BLaER1 treated with 17β-estradiol and CSF1 and Interleukin-3, amounts not matched to agents 10 nM and 100 nM (cell line): ENCODE measurements at regions not wholly inside any gene's neighbourhood (a gene's known extent, or its start where the extent isn't known, plus 50 kb on each side); places are given as distances from the start of the nearest gene placed in this dataset.

Source experiments
- H3K27ac ChIP-seq, 11 experiments: shearing (Covaris generic); formaldehyde crosslinking; 2 replicates each; pipeline ENCODE4 v1.8.1; 2022
- H3K27me3 ChIP-seq, 11 experiments: shearing (Covaris generic); formaldehyde crosslinking; 2 replicates each; pipeline ENCODE4 v1.8.1; 2022
- H3K36me3 ChIP-seq, 11 experiments: shearing (Covaris generic); formaldehyde crosslinking; 2 replicates each; pipeline ENCODE4 v1.8.1; 2022
- H3K4me1 ChIP-seq, 10 experiments: shearing (Covaris generic); formaldehyde crosslinking; 2 replicates each; pipeline ENCODE4 v1.8.1; 2022
- H3K4me2 ChIP-seq, 11 experiments: shearing (Covaris generic); formaldehyde crosslinking; 2 replicates each; pipeline ENCODE4 v1.8.1; 2022
- H3K4me3 ChIP-seq, 10 experiments: shearing (Covaris generic); formaldehyde crosslinking; 2 replicates each; pipeline ENCODE4 v1.8.1; 2022
- H3K9ac ChIP-seq, 11 experiments: shearing (Covaris generic); formaldehyde crosslinking; 2 replicates each; pipeline ENCODE4 v1.8.1; 2022
- H3K9me3 ChIP-seq, 11 experiments: shearing (Covaris generic); formaldehyde crosslinking; replicated peaks in 1 of 11; 2 replicates each; pipeline ENCODE4 v1.8.1; 2022
- H4K20me1 ChIP-seq, 11 experiments: shearing (Covaris generic); formaldehyde crosslinking; 2 replicates each; pipeline ENCODE4 v1.8.1; 2022
- Cebpa-rat ChIP-seq, 11 experiments: shearing (Covaris generic); IDR thresholded peaks; 2 replicates each; pipeline ENCODE4 v1.8.1; 2022

DNA sequence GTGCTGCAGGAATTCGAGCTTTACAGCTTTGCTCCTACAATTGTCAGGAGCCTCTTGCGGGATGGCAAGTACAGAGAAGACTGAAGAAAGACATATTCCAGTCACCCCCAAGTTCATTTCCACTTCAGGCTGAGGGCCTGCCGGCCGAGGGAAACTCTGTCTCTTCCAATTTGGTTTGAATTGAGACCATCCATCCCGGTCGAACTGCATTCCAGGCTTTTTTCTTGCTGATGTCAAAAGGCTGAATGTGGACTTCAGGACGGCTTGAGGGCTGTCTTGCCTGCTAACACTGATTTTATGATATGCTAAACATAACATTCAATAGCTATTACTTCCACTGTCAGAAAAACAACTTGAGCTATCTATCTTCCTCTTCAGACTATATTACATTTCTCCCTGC is 79.8 kb upstream of the PLXNA2 start:
- Histone ChIP-seq H3K9me3 (no peaks in the 10 kb centered on the region), H3K27ac (no peak overlapping the region), H3K4me2 (no peak overlapping the region), H3K4me1 (no peaks in the 10 kb centered on the region), H4K20me1 (no peaks in the 10 kb centered on the region), H3K36me3 (no peaks in the 10 kb centered on the region), H3K27me3 (no peaks in the 10 kb centered on the region), H3K4me3 (no peak overlapping the region), H3K9ac (no peak overlapping the region)
- TF ChIP-seq Cebpa-rat (IDR thresholded peaks at IDR 0.05) = no peak

DNA sequence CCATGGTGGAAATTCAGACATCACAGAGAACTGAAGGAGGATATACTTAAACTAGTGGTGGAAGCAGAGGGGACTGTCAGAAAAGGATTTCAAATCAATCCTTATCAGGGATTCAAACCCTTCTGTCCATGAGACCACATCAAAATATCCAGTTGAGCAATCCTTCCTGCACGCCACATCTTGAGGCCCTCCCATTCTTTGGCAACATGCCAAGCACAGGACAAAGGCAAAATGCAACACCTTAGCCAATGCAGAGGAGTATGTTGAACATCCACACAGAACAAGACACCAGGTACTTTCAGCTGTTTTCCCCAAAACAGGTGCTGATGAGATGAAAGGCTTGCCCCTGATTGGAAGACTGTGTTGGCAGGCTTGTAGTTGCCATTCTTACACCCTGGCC is 81.8 kb upstream of the PLXNA2 start:
- no peak for TF ChIP-seq Cebpa-rat (IDR thresholded peaks at IDR 0.05)
- Histone ChIP-seq H3K4me2 (no peak overlapping the region), H4K20me1 (no peaks in the 10 kb centered on the region), H3K36me3 (no peaks in the 10 kb centered on the region), H3K27me3 (no peaks in the 10 kb centered on the region), H3K9me3 (no peaks in the 10 kb centered on the region), H3K9ac (no peak overlapping the region), H3K4me3 (no peak overlapping the region), H3K4me1 (no peaks in the 10 kb centered on the region), H3K27ac (no peak overlapping the region)

DNA sequence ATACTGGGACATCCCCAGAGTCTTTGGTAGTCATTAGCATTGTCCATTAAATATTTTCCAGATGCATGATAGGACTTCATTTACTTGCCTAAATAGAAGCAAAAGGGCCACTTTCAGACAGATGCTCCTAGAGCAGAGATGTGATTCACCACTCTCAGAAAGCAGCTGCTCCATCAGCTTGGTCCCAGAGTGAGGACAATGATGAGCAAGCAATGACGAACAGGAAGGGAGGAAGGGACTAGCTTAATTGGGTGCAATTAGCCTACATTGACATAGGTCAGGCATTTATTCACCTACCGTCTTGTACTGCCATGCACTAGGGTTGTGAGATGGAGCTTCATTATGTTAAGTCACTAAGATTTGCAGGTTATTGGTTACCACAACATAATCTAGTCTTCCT is 85.1 kb upstream of the PLXNA2 start:
- Histone ChIP-seq H3K36me3 (no peaks in the 10 kb centered on the region), H3K27ac (no peak overlapping the region), H3K4me1 (no peaks in the 10 kb centered on the region), H4K20me1 (no peaks in the 10 kb centered on the region), H3K4me2 (no peak overlapping the region), H3K4me3 (no peak overlapping the region), H3K9ac (no peak overlapping the region), H3K27me3 (no peaks in the 10 kb centered on the region), H3K9me3 (no peaks in the 10 kb centered on the region)
- no peak for TF ChIP-seq Cebpa-rat (IDR thresholded peaks at IDR 0.05)

DNA sequence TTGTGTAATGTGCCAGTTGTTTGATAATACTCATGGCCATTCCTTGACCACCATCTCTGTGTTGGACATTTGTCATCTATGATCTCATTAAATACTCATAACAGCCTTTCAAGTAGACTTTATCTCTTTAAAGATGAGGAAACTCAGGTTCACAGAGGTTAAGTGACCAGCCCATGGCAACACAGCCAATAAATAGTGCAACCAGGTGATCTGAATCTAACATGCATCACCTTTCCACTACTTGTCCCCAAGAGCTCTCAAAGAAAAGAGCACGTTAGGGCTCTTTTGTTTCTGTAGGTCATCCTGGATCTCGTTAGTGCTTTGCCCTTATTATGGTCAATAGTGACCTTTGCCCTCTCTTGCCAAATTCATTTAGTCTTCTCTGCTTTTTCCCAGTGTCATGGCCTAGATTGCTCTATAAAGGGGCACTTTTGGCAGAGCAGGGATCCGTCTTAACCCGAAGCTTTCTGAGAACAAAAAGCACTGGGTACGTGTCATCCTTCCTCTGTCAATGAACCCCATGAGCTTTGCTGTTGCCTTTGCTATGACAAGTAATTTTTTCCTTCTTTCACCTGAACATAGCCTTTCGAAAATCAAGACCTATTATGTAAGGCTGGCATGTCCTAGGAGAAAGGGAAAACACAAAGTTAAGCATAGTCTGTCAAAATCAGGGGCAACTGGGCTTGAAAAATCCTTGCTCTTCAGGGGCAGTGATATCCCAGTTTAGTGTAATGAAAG is 88.0 kb upstream of the PLXNA2 start:
- Histone ChIP-seq H3K4me1 (no peaks in the 10 kb centered on the region), H4K20me1 (no peaks in the 10 kb centered on the region), H3K9me3 (no peaks in the 10 kb centered on the region), H3K27ac (no peak overlapping the region), H3K4me3 (no peak overlapping the region), H3K27me3 (no peaks in the 10 kb centered on the region), H3K36me3 (no peaks in the 10 kb centered on the region), H3K9ac (no peak overlapping the region), H3K4me2 (no peak overlapping the region)
- TF ChIP-seq Cebpa-rat (IDR thresholded peaks at IDR 0.05) = no peak

DNA sequence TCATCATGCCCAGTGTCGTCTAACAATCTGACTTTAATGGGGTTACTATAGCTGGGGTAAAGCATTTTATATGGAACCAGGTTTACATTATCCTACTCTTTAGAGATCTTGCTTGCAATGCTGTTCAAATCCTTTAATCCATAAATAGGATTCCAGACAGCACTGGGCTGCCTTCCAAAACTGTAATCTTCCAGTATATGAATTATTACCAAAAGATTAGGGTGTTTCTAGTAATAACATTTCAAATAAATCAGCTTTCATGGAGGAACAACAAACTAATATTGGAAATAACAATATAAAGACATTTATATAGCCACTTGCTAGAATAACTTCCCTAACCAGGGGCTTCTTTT is 88.6 kb upstream of the PLXNA2 start:
- Histone ChIP-seq H3K27ac (no peak overlapping the region), H3K4me3 (no peak overlapping the region), H3K4me1 (no peaks in the 10 kb centered on the region), H3K9ac (no peak overlapping the region), H3K36me3 (no peaks in the 10 kb centered on the region), H3K4me2 (no peak overlapping the region), H4K20me1 (no peaks in the 10 kb centered on the region), H3K9me3 (no peaks in the 10 kb centered on the region), H3K27me3 (no peaks in the 10 kb centered on the region)
- no peak for TF ChIP-seq Cebpa-rat (IDR thresholded peaks at IDR 0.05)

DNA sequence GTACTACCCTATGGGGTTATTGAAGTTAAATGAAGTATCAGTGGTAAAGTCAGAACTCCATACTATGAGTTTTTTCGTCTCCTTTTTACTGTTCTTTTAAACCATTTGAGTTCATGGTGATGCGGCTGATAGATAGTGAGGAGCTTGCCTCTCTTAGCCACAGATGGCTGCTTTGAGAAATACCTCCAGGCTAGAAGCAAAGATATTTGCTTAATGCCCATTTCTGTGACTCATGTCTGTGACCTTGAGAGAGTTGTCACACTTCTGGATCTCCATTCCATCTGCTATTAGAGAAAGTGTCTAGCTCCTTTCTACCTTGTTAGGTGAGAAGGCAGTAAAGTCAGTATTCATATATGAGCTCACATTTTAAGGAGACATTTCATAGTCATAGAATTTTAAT is 89.5 kb upstream of the PLXNA2 start:
- no peak overlapping the region for H3K27ac ChIP-seq
- H3K9ac ChIP-seq = no peak overlapping the region
- no peak for TF ChIP-seq Cebpa-rat (IDR thresholded peaks at IDR 0.05)
- H4K20me1 ChIP-seq = no peaks in the 10 kb centered on the region
- no peaks in the 10 kb centered on the region for H3K9me3 ChIP-seq
- H3K4me3 ChIP-seq = no peak overlapping the region
- no peaks in the 10 kb centered on the region for H3K36me3 ChIP-seq
- no peaks in the 10 kb centered on the region for H3K27me3 ChIP-seq
- no peak overlapping the region for H3K4me2 ChIP-seq
- H3K4me1 ChIP-seq = no peaks in the 10 kb centered on the region

DNA sequence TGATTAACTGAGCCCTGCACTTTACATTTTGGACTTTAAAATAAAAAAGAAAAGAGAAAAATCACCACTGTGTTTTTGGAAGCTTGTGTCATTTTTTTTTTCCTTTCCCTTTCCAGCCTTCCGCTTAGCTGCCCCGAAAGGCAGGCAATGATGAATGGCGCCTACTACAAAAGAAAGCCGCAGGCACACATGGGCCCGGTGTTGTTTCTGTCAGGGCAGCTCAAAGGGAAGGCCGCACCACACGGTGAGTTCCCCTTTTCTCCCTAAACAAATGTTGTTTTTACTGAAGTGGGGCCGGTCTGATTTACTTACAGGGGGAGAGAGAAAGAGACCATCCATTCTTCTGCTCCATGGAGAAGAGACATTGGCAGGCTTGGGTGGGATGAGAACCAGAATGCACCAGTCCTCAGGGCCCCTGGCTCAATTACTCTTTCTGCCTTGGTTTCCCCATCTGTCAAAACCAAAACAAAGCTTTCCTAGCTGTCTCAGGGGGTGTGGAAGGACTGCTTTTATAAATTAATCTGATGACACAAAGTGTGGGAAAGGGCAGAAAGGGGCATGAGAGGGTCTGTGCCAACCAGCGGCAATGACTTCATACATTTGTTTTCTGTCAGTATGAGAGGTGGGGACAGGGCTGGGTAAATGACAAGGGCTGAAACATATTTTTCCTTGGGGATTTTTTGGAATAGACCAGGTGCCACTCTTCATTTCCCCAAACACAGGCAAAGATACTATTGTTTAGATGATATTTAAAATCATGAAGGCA is 91.4 kb upstream of the PLXNA2 start:
- Histone ChIP-seq H3K4me3 (no peak overlapping the region), H3K4me1 (no peaks in the 10 kb centered on the region), H3K27me3 (no peaks in the 10 kb centered on the region), H3K27ac (no peak overlapping the region), H3K9ac (no peak overlapping the region), H3K4me2 (no peak overlapping the region), H3K36me3 (no peaks in the 10 kb centered on the region), H4K20me1 (no peaks in the 10 kb centered on the region), H3K9me3 (no peaks in the 10 kb centered on the region)
- no peak for TF ChIP-seq Cebpa-rat (IDR thresholded peaks at IDR 0.05)

DNA sequence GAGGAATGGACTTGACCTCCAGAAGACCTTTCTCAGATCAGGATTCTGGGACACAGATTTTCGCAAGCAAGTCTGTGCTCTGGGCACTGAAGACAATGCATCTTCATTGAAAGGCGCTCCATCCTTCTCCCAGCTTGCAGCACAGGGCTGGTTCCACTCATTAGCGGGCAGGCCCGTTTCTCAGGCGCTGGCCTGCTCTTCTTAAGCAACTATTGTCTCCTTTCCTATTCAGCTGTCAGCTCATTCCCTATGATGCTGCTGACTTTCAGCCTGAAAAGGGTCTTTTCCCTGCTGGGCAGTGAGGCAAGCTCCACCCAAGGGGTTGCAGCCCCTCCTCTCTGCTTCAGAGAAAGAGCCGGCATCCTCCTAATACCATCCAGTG is 91.9 kb upstream of the PLXNA2 start:
- H4K20me1 ChIP-seq = no peaks in the 10 kb centered on the region
- no peaks in the 10 kb centered on the region for H3K27me3 ChIP-seq
- no peaks in the 10 kb centered on the region for H3K9me3 ChIP-seq
- H3K4me1 ChIP-seq = 0 out of 20 replicates have a peak, but pooled peaks cover 0 to 2% (median 0%) of the 10 kb centered on the region in 10 experiments
- H3K36me3 ChIP-seq = no peaks in the 10 kb centered on the region
- no peak overlapping the region for H3K9ac ChIP-seq
- H3K4me2 ChIP-seq = no peak overlapping the region
- no peak overlapping the region for H3K27ac ChIP-seq
- no peak for TF ChIP-seq Cebpa-rat (IDR thresholded peaks at IDR 0.05)
- H3K4me3 ChIP-seq = no peak overlapping the region

DNA sequence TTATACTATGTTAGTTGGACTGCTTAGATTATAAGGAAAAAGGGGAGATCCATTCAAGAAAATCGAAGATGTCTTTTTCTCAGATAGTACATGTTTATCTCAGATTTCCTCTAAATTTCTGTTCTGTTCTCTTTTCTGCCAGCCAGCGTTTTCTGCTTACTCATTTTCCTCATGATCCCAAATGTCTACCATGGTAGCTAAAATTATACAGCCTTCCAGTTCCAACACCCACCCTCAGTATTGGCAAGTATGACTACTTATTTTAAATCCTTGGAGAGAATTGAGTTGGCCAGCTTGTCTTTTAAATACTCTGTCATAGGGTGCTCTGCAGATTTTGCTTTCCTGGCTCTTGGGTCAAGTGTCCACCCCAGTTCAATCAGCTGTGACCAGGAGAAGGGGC is 95.7 kb upstream of the PLXNA2 start:
- Histone ChIP-seq H3K27ac (no peak overlapping the region), H3K9ac (no peak overlapping the region), H3K4me1 (peaks cover 0 to 3% (median 0%) of the 10 kb centered on the region in 10 experiments; a peak in 1 of 20 replicates), H4K20me1 (no peaks in the 10 kb centered on the region), H3K9me3 (no peaks in the 10 kb centered on the region), H3K4me3 (no peak overlapping the region), H3K4me2 (no peak overlapping the region), H3K36me3 (no peaks in the 10 kb centered on the region), H3K27me3 (no peaks in the 10 kb centered on the region)
- no peak for TF ChIP-seq Cebpa-rat (IDR thresholded peaks at IDR 0.05)

DNA sequence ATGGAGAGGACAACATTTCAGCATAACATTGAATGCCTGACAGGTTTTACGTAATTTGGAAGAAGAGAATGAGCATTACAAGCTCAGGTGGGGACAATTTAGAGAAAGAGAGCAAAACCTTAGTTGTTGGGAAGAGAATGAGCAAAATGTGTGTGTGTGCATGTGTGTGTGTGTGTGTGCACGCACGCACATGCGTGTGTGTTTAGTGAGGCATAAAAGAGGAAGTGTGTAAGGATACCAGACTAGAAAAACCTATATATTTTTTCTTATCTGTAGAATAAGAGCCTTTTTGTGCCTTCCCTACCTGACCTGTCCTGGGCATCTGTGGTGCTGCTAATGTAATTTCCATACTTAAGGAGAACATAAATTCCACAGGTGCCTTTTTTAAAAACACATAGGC is 99.0 kb upstream of the PLXNA2 start:
- Histone ChIP-seq H3K4me3 (no peak overlapping the region), H4K20me1 (no peaks in the 10 kb centered on the region), H3K36me3 (no peaks in the 10 kb centered on the region), H3K27me3 (no peaks in the 10 kb centered on the region), H3K9ac (no peak overlapping the region), H3K9me3 (no peaks in the 10 kb centered on the region), H3K4me2 (no peak overlapping the region), H3K4me1 (peaks cover 0 to 3% (median 0%) of the 10 kb centered on the region in 10 experiments; a peak in 1 of 20 replicates), H3K27ac (no peak overlapping the region)
- TF ChIP-seq Cebpa-rat (IDR thresholded peaks at IDR 0.05) = no peak
